Endodermal cell (in vitro differentiated cells): ENCODE measurements at regions not wholly inside any gene's neighbourhood (a gene's known extent, or its start where the extent isn't known, plus 50 kb on each side); places are given as distances from the start of the nearest gene placed in this dataset.
A peak's percentile ranks its signal among the peaks of the same experiment; 100 is the strongest.

ENCODE experiments used
- DNase-seq: peaks from one replicate; pipeline ENCODE4 v3.0.0-alpha.2; 2017
- H3K27ac ChIP-seq: 2 replicates; pipeline ENCODE4 v1.5.1; 2013; ENCODE audit warnings: mild to moderate bottlenecking, low read depth, low read length, moderate library complexity
- H3K27me3 ChIP-seq: 2 replicates; pipeline ENCODE4 v1.6.1; 2013; ENCODE audit warnings: mild to moderate bottlenecking, low read length, moderate library complexity; ENCODE audit not compliant: insufficient read depth, control insufficient read depth, poor library complexity, severe bottlenecking
- H3K36me3 ChIP-seq: 2 replicates; pipeline ENCODE4 v1.7.0; 2013; ENCODE audit warnings: mild to moderate bottlenecking, low read length, moderate library complexity; ENCODE audit not compliant: control insufficient read depth, insufficient read depth
- H3K4me1 ChIP-seq: one replicate; pipeline ENCODE4 v1.7.0; 2013; ENCODE audit warnings: low read length; ENCODE audit not compliant: control insufficient read depth, insufficient read depth
- H3K4me3 ChIP-seq: 2 replicates; pipeline ENCODE4 v1.5.1; 2013; ENCODE audit warnings: mild to moderate bottlenecking, low read length, moderate library complexity
- H3K9ac ChIP-seq: 2 replicates; pipeline ENCODE4 v1.6.1; 2013; ENCODE audit warnings: mild to moderate bottlenecking, low read length, moderate library complexity; ENCODE audit not compliant: poor library complexity, severe bottlenecking; ENCODE audit errors: extremely low read depth
- H3K9me3 ChIP-seq: 2 replicates; pipeline ENCODE4 v1.6.1; 2013; ENCODE audit warnings: mild to moderate bottlenecking, low read length, moderate library complexity; ENCODE audit not compliant: control insufficient read depth
- H3K27ac Mint-ChIP-seq: 2 replicates; pipeline ENCODE4 v1.8.0; 2020; ENCODE audit warnings: mixed read lengths
- H3K27me3 Mint-ChIP-seq: 2 replicates; pipeline ENCODE4 v1.8.0; 2021; ENCODE audit warnings: mild to moderate bottlenecking, mixed read lengths; ENCODE audit not compliant: insufficient read depth
- H3K36me3 Mint-ChIP-seq: 2 replicates; pipeline ENCODE4 v1.8.0; 2020; ENCODE audit warnings: low read depth, mixed read lengths
- H3K4me1 Mint-ChIP-seq: 2 replicates; pipeline ENCODE4 v1.8.0; 2020; ENCODE audit warnings: mixed read lengths
- H3K4me3 Mint-ChIP-seq: 2 replicates; pipeline ENCODE4 v1.8.0; 2020; ENCODE audit warnings: mild to moderate bottlenecking, moderate library complexity, mixed read lengths
- H3K9me3 Mint-ChIP-seq: 2 replicates; pipeline ENCODE4 v1.8.0; 2020; ENCODE audit warnings: mild to moderate bottlenecking, mixed read lengths
- WGBS, 2 experiments: methylation state at CpG; one replicate each; pipeline versions ENCODE4 v1.1.5 to v1.1.7; 2013; ENCODE audit warnings: missing lambda C conversion rate in 2 of 2, mixed read lengths in 1 of 2; ENCODE audit not compliant: insufficient coverage in 1 of 2, insufficient read length in 1 of 2; 5-methylcytosine and 5-hydroxymethylcytosine counted together
- TF ChIP-seq, protein P1 (sequence below): fragments of 200-600 bp; sonication (generic); conservative IDR thresholded peaks from 2 replicates; pipeline ENCODE4 v1.5.0; 2021; ENCODE audit warnings: antibody characterized with exemption, mild to moderate bottlenecking

GRCh38 chr13:58547419-58547818 is 915.9 kb downstream of the PCDH17 start:
- Histone ChIP-seq H3K9me3 (no peaks in the 10 kb centered on the region), H3K4me3 (no peak overlapping the region), H3K27me3 (no peaks in the 10 kb centered on the region), H3K9ac (no peak overlapping the region), H3K27ac (no peak overlapping the region), H3K36me3 (no peaks in the 10 kb centered on the region), H3K4me1 (no peaks in the 10 kb centered on the region)
- TF ChIP-seq, protein P1, sequence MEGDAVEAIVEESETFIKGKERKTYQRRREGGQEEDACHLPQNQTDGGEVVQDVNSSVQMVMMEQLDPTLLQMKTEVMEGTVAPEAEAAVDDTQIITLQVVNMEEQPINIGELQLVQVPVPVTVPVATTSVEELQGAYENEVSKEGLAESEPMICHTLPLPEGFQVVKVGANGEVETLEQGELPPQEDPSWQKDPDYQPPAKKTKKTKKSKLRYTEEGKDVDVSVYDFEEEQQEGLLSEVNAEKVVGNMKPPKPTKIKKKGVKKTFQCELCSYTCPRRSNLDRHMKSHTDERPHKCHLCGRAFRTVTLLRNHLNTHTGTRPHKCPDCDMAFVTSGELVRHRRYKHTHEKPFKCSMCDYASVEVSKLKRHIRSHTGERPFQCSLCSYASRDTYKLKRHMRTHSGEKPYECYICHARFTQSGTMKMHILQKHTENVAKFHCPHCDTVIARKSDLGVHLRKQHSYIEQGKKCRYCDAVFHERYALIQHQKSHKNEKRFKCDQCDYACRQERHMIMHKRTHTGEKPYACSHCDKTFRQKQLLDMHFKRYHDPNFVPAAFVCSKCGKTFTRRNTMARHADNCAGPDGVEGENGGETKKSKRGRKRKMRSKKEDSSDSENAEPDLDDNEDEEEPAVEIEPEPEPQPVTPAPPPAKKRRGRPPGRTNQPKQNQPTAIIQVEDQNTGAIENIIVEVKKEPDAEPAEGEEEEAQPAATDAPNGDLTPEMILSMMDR, result no peak
- Mint-ChIP-seq H3K4me1 (peaks cover 8% of the 10 kb centered on the region), H3K27ac (no peak overlapping the region), H3K4me3 (no peak overlapping the region), H3K27me3 (no peaks in the 10 kb centered on the region), H3K36me3 (no peaks in the 10 kb centered on the region), H3K9me3 (no peaks in the 10 kb centered on the region)
- no peak for DNase-seq
- WGBS, 2 experiments, result 71 to 76% methylated on average over 1 of the region's 1 CpG

- H3K36me3 ChIP-seq, result no peaks in the 10 kb centered on the region
- Mint-ChIP-seq H3K4me1 (peaks cover 5% of the 10 kb centered on the region), H3K9me3 (no peaks in the 10 kb centered on the region), H3K27ac (no peak overlapping the region), H3K36me3 (no peaks in the 10 kb centered on the region), H3K27me3 (no peaks in the 10 kb centered on the region), H3K4me3 (no peak overlapping the region)
- H3K27me3 ChIP-seq, result no peaks in the 10 kb centered on the region
- 93 to 96% methylated on average over 2 to 3 of the region's 3 CpGs for WGBS, 2 experiments
- H3K9ac ChIP-seq, result no peak overlapping the region
- DNase-seq, result no peak
- H3K27ac ChIP-seq, result no peak overlapping the region
- TF ChIP-seq, protein P1, result no peak
- no peaks in the 10 kb centered on the region for H3K4me1 ChIP-seq
- no peaks in the 10 kb centered on the region for H3K9me3 ChIP-seq
- no peak overlapping the region for H3K4me3 ChIP-seq
These were observed 934.6 kb downstream of the PCDH17 start for GRCh38 chr13:58566176-58566575.

GRCh38 chr13:58573743-58574142 is 942.2 kb downstream of the PCDH17 start:
- H3K36me3 ChIP-seq, result no peaks in the 10 kb centered on the region
- Mint-ChIP-seq H3K4me3 (no peak overlapping the region), H3K27ac (peak overlapping the region; percentile 50), H3K4me1 (peaks cover 13% of the 10 kb centered on the region), H3K9me3 (peaks cover 30% of the 10 kb centered on the region), H3K27me3 (no peaks in the 10 kb centered on the region), H3K36me3 (peaks cover 16% of the 10 kb centered on the region)
- no peak for DNase-seq
- TF ChIP-seq, protein P1, result no peak
- no peaks in the 10 kb centered on the region for H3K27me3 ChIP-seq
- peaks cover 4% of the 10 kb centered on the region for H3K4me1 ChIP-seq
- no peak overlapping the region for H3K27ac ChIP-seq
- peak overlapping the region; percentile 60 for H3K4me3 ChIP-seq
- 93% methylated on average over 2 of the region's 2 CpGs; no CpG with 5 or more reads in 1 of the 2 experiments for WGBS, 2 experiments
- no peak overlapping the region for H3K9ac ChIP-seq
- H3K9me3 ChIP-seq, result peaks cover 26% of the 10 kb centered on the region
